ENCODE measurements at regions not wholly inside any gene's neighbourhood (a gene's known extent, or its start where the extent isn't known, plus 50 kb on each side); places are given as distances from the start of the nearest gene placed in this dataset.

GRCh38 chr10:128967980-128968756 lies 498.9 kb upstream of the MGMT start:
- Histone ChIP-seq H3K36me3 (ENCODE audit: insufficient read depth in 1 of 2, low read depth in 1 of 2) (no peaks in the 10 kb centered on the region), H3K9me3 (no peaks in the 10 kb centered on the region), H3K27me3 (ENCODE audit: insufficient read depth in 3 of 3, low read length in 2 of 3) (peaks cover 0 to 3% (median 2%) of the 10 kb centered on the region in 3 donors), H3K4me1 (no peaks in the 10 kb centered on the region), H3K27ac (no peak overlapping the region), H3K4me3 (no peak overlapping the region)
- WGBS, 3 donors, result 88 to 92% (median 89%) methylated on average over 11 of the region's 11 CpGs
- DNase-seq (no peak), ATAC-seq (no peak)
- intact Hi-C loops (cut with DNase I), result no loop called here
- no peak for TF ChIP-seq CTCF (IDR thresholded peaks at IDR 0.05)

GRCh38 chr10:128969551-128969950 lies 497.5 kb upstream of the MGMT start:
- ATAC-seq, result no peak
- Histone ChIP-seq H3K27me3 (ENCODE audit: insufficient read depth in 3 of 3, low read length in 2 of 3) (peaks cover 0 to 3% (median 0%) of the 10 kb centered on the region in 3 donors), H3K4me3 (no peak overlapping the region), H3K4me1 (no peaks in the 10 kb centered on the region), H3K36me3 (ENCODE audit: insufficient read depth in 1 of 2, low read depth in 1 of 2) (no peaks in the 10 kb centered on the region), H3K9me3 (no peaks in the 10 kb centered on the region), H3K27ac (no peak overlapping the region)
- no peak for TF ChIP-seq CTCF (IDR thresholded peaks at IDR 0.05)
- no peak for DNase-seq
- WGBS, 3 donors, result 94 to 95% (median 95%) methylated on average over 11 of the region's 11 CpGs
- intact Hi-C loops (cut with DNase I), result no loop called here

GRCh38 chr10:128971374-128972035 lies 495.5 kb upstream of the MGMT start:
- no peak for TF ChIP-seq CTCF (IDR thresholded peaks at IDR 0.05)
- ATAC-seq, result no peak
- Histone ChIP-seq H3K27me3 (ENCODE audit: insufficient read depth in 3 of 3, low read length in 2 of 3) (peaks cover 0 to 3% (median 0%) of the 10 kb centered on the region in 3 donors), H3K9me3 (no peaks in the 10 kb centered on the region), H3K4me3 (no peak overlapping the region), H3K27ac (no peak overlapping the region), H3K4me1 (no peaks in the 10 kb centered on the region), H3K36me3 (ENCODE audit: insufficient read depth in 1 of 2, low read depth in 1 of 2) (no peaks in the 10 kb centered on the region)
- intact Hi-C loops (cut with DNase I), result no loop called here
- WGBS, 3 donors, result 89 to 92% (median 91%) methylated on average over 11 of the region's 11 CpGs
- DNase-seq, result no peak

GRCh38 chr10:128972036-128972405 lies 495.0 kb upstream of the MGMT start:
- Histone ChIP-seq H3K36me3 (ENCODE audit: insufficient read depth in 1 of 2, low read depth in 1 of 2) (no peaks in the 10 kb centered on the region), H3K27me3 (ENCODE audit: insufficient read depth in 3 of 3, low read length in 2 of 3) (peaks cover 0 to 3% (median 0%) of the 10 kb centered on the region in 3 donors), H3K27ac (no peak overlapping the region), H3K4me1 (no peaks in the 10 kb centered on the region), H3K4me3 (no peak overlapping the region), H3K9me3 (no peaks in the 10 kb centered on the region)
- whole genome bisulfite sequencing, 3 donors, result 95 to 97% (median 95%) methylated on average over 2 of the region's 2 CpGs
- intact Hi-C loops (cut with DNase I), result no loop called here
- no peak for DNase-seq
- no peak for ATAC-seq
- no peak for TF ChIP-seq CTCF (IDR thresholded peaks at IDR 0.05)
